ENCODE measurements at regions not wholly inside any gene's neighbourhood (a gene's known extent, or its start where the extent isn't known, plus 50 kb on each side); places are given as distances from the start of the nearest gene placed in this dataset.
"Not testable (repeated sequence)": the region's sequence is repeated elsewhere in the genome, so short reads cannot be mapped to it uniquely, and the experiment has no call there.

- no peaks in the 10 kb centered on the region for H4K20me1 ChIP-seq (ENCODE audit: control insufficient read depth, extremely low read depth, insufficient read depth, low read length)
- no peaks in the 10 kb centered on the region for H3K27me3 ChIP-seq (ENCODE audit: control insufficient read depth, insufficient read depth, low read length)
- H3K4me1 ChIP-seq (ENCODE audit: control insufficient read depth, extremely low read depth, insufficient read depth, low read length), result no peaks in the 10 kb centered on the region
- no peak overlapping the region for H3K4me2 ChIP-seq (ENCODE audit: extremely low read depth, insufficient read depth, low read length)
- H3K79me2 ChIP-seq (ENCODE audit: control insufficient read depth, insufficient read depth, low read length), result no peaks in the 10 kb centered on the region
- H3K27ac ChIP-seq (ENCODE audit: insufficient read depth, low read length), result no peak overlapping the region
- no peak for DNase-seq (ENCODE audit: low read depth in 2 of 2)
- H3K4me3 ChIP-seq (replicated peaks in 1 of 4; ENCODE audit: control extremely low read depth in 1 of 4, insufficient read depth in 1 of 4, low read depth in 3 of 4, low read length in 4 of 4), result no peak overlapping the region
- H3K36me3 ChIP-seq (ENCODE audit: control insufficient read depth, insufficient read depth, low read length), result no peaks in the 10 kb centered on the region
- no peak overlapping the region for H2AFZ ChIP-seq (ENCODE audit: low read length)
- H3K9me3 ChIP-seq (ENCODE audit: control insufficient read depth, insufficient read depth, low read depth, low read length), result no peaks in the 10 kb centered on the region
- TF ChIP-seq, protein P1, sequence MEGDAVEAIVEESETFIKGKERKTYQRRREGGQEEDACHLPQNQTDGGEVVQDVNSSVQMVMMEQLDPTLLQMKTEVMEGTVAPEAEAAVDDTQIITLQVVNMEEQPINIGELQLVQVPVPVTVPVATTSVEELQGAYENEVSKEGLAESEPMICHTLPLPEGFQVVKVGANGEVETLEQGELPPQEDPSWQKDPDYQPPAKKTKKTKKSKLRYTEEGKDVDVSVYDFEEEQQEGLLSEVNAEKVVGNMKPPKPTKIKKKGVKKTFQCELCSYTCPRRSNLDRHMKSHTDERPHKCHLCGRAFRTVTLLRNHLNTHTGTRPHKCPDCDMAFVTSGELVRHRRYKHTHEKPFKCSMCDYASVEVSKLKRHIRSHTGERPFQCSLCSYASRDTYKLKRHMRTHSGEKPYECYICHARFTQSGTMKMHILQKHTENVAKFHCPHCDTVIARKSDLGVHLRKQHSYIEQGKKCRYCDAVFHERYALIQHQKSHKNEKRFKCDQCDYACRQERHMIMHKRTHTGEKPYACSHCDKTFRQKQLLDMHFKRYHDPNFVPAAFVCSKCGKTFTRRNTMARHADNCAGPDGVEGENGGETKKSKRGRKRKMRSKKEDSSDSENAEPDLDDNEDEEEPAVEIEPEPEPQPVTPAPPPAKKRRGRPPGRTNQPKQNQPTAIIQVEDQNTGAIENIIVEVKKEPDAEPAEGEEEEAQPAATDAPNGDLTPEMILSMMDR (conservative IDR thresholded peaks at IDR 0.05 in 1 of 2, IDR thresholded peaks at IDR 0.05 in 1 of 2; ENCODE audit: low read depth in 1 of 2, low read length in 2 of 2), result no peak
- TF ChIP-seq EZH2 (IDR thresholded peaks at IDR 0.05; ENCODE audit: low read length, missing control alignments), result no peak
- no peak overlapping the region for H3K9ac ChIP-seq (ENCODE audit: insufficient read depth, low read length)
Measured at GRCh38 chrX:8043121-8043520, 115.9 kb upstream of the PNPLA4 start.

- Histone ChIP-seq H3K79me2 (ENCODE audit: control insufficient read depth, insufficient read depth, low read length) (no peaks in the 10 kb centered on the region), H2AFZ (ENCODE audit: low read length) (no peak overlapping the region), H3K9me3 (ENCODE audit: control insufficient read depth, insufficient read depth, low read depth, low read length) (no peaks in the 10 kb centered on the region), H3K4me2 (ENCODE audit: extremely low read depth, insufficient read depth, low read length) (no peak overlapping the region), H3K36me3 (ENCODE audit: control insufficient read depth, insufficient read depth, low read length) (no peaks in the 10 kb centered on the region), H3K27me3 (ENCODE audit: control insufficient read depth, insufficient read depth, low read length) (no peaks in the 10 kb centered on the region), H4K20me1 (ENCODE audit: control insufficient read depth, extremely low read depth, insufficient read depth, low read length) (no peaks in the 10 kb centered on the region), H3K4me3 (replicated peaks in 1 of 4; ENCODE audit: control extremely low read depth in 1 of 4, insufficient read depth in 1 of 4, low read depth in 3 of 4, low read length in 4 of 4) (no peak overlapping the region), H3K27ac (ENCODE audit: insufficient read depth, low read length) (no peak overlapping the region), H3K4me1 (ENCODE audit: control insufficient read depth, extremely low read depth, insufficient read depth, low read length) (no peaks in the 10 kb centered on the region), H3K9ac (ENCODE audit: insufficient read depth, low read length) (no peak overlapping the region)
- DNase-seq (ENCODE audit: low read depth in 2 of 2), result no peak
- TF ChIP-seq, protein P1 (conservative IDR thresholded peaks at IDR 0.05 in 1 of 2, IDR thresholded peaks at IDR 0.05 in 1 of 2; ENCODE audit: low read depth in 1 of 2, low read length in 2 of 2), result peak in 1 of 2 donors; percentile 19
- no peak for TF ChIP-seq EZH2 (IDR thresholded peaks at IDR 0.05; ENCODE audit: low read length, missing control alignments)
Measured at GRCh38 chrX:8042304-8042703, 115.1 kb upstream of the PNPLA4 start.

DNA sequence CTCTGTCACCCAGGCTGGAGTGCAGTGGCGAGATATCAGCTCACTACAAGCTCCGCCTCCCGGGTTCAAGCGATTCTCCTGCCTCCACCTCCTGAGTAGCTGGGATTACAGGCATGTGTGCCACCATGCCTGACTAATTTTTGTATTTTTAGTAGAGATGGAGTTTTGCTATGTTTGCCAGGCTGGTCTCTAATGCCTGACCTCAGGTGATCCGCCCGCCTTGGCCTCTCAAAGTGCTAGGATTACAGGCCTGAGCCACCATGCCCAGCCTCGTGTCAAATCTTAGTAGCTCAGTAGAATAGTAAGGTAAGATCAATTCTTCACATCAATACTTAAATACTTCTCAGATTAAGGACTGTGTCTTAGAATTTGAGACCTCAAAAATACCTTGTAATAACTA is 112.5 kb upstream of the PNPLA4 start:
- H3K79me2 ChIP-seq (ENCODE audit: control insufficient read depth, insufficient read depth, low read length); H3K4me3 ChIP-seq (replicated peaks in 1 of 4; ENCODE audit: control extremely low read depth in 1 of 4, insufficient read depth in 1 of 4, low read depth in 3 of 4, low read length in 4 of 4); H3K27me3 ChIP-seq (ENCODE audit: control insufficient read depth, insufficient read depth, low read length); H4K20me1 ChIP-seq (ENCODE audit: control insufficient read depth, extremely low read depth, insufficient read depth, low read length); H3K9me3 ChIP-seq (ENCODE audit: control insufficient read depth, insufficient read depth, low read depth, low read length); H3K4me2 ChIP-seq (ENCODE audit: extremely low read depth, insufficient read depth, low read length); H3K9ac ChIP-seq (ENCODE audit: insufficient read depth, low read length); H3K27ac ChIP-seq (ENCODE audit: insufficient read depth, low read length); H3K36me3 ChIP-seq (ENCODE audit: control insufficient read depth, insufficient read depth, low read length); DNase-seq (ENCODE audit: low read depth in 2 of 2); H3K4me1 ChIP-seq (ENCODE audit: control insufficient read depth, extremely low read depth, insufficient read depth, low read length); H2AFZ ChIP-seq (ENCODE audit: low read length): not testable (repeated sequence)
